Fibroblast of skin of right biceps (primary cell): ENCODE measurements at regions not wholly inside any gene's neighbourhood (a gene's known extent, or its start where the extent isn't known, plus 50 kb on each side); places are given as distances from the start of the nearest gene placed in this dataset.
"Not testable (repeated sequence)": the region's sequence is repeated elsewhere in the genome, so short reads cannot be mapped to it uniquely, and the experiment has no call there.

Source experiments
- DNase-seq: peaks from one replicate; pipeline ENCODE4 v3.0.0-alpha.2; 2013

- no peak for DNase-seq
These were observed 261.9 kb downstream of the KCNRG start for GRCh38 chr13:50277127-50277526.

GRCh38 chr13:50277906-50278305, 262.7 kb downstream of the KCNRG start:
- DNase-seq: no peak

- DNase-seq: no peak
These were observed 265.2 kb downstream of the KCNRG start for GRCh38 chr13:50280441-50280937.

GRCh38 chr13:50282016-50282415, 266.8 kb downstream of the KCNRG start:
- no peak for DNase-seq

GRCh38 chr13:50283017-50283416, 267.8 kb downstream of the KCNRG start:
- no peak for DNase-seq

GRCh38 chr13:50284540-50284939, 269.3 kb downstream of the KCNRG start:
- no peak for DNase-seq

- DNase-seq: no peak
These were observed 270.0 kb downstream of the KCNRG start for GRCh38 chr13:50285283-50285682.

- no peak for DNase-seq
These were observed 271.1 kb downstream of the KCNRG start for GRCh38 chr13:50286324-50286723.

GRCh38 chr13:50290186-50290585, 274.9 kb downstream of the KCNRG start:
- DNase-seq: no peak

GRCh38 chr13:50291611-50292010, 276.4 kb downstream of the KCNRG start:
- peak; percentile 38 for DNase-seq

- no peak for DNase-seq
These were observed 276.8 kb downstream of the KCNRG start for GRCh38 chr13:50292081-50292480.

GRCh38 chr13:50294425-50294824, 279.2 kb downstream of the KCNRG start:
- DNase-seq: not testable (repeated sequence)

- DNase-seq: no peak
These were observed 284.5 kb downstream of the KCNRG start for GRCh38 chr13:50299546-50300249.

GRCh38 chr13:50303963-50304721, 288.9 kb downstream of the KCNRG start:
- no peak for DNase-seq

- no peak for DNase-seq
These were observed 290.9 kb downstream of the KCNRG start for GRCh38 chr13:50306156-50306555.

- no peak for DNase-seq
These were observed 294.1 kb downstream of the KCNRG start for GRCh38 chr13:50309318-50309717.

GRCh38 chr13:50309882-50310594, 294.8 kb downstream of the KCNRG start:
- no peak for DNase-seq

- no peak for DNase-seq
These were observed 295.5 kb downstream of the KCNRG start for GRCh38 chr13:50310734-50311133.

- no peak for DNase-seq
These were observed 303.6 kb downstream of the KCNRG start for GRCh38 chr13:50318887-50319286.

GRCh38 chr13:50319635-50320255, 304.5 kb downstream of the KCNRG start:
- peak; percentile 85 for DNase-seq

GRCh38 chr13:50320271-50320862, 305.1 kb downstream of the KCNRG start:
- peak; percentile 81 for DNase-seq

GRCh38 chr13:50322006-50322405, 306.8 kb downstream of the KCNRG start:
- no peak for DNase-seq
